Gastrocnemius medialis (tissue), 4 donors: ENCODE measurements at regions not wholly inside any gene's neighbourhood (a gene's known extent, or its start where the extent isn't known, plus 50 kb on each side); places are given as distances from the start of the nearest gene placed in this dataset.

Experiments used
- ATAC-seq, 2 donors: fragments of 150-250 bp; one replicate each; pipeline ENCODE4 v1.9.1; 2016
- DNase-seq, 2 donors: peaks; one replicate each; pipeline ENCODE4 v3.0.0-alpha.2; 2019
- H3K27ac ChIP-seq, 4 donors: fragments of 200-600 bp; sonication (generic); 1 replicate in 1 of 4; 2 replicates in 3 of 4; pipeline ENCODE4 v1.5.1; 2016 to 2018; ENCODE audit warnings: mild to moderate bottlenecking in 2 of 4, moderate library complexity in 1 of 4
- H3K27me3 ChIP-seq, 3 donors: fragments of 200-600 bp; sonication (generic) in 2 of 3; 1 replicate in 1 of 3; 2 replicates in 2 of 3; pipeline versions ENCODE4 v1.5.1 to v1.6.0; 2016 to 2019; ENCODE audit warnings: mild to moderate bottlenecking in 1 of 3, moderate library complexity in 1 of 3
- H3K36me3 ChIP-seq, 2 donors: fragments of 200-600 bp; sonication (generic) in 1 of 2; one replicate each; pipeline ENCODE4 v1.5.1; 2017 to 2018
- H3K4me1 ChIP-seq, 2 donors: fragments of 200-600 bp; sonication (generic) in 1 of 2; one replicate each; pipeline ENCODE4 v1.5.1; 2016 to 2017; ENCODE audit warnings: mild to moderate bottlenecking in 2 of 2
- H3K4me3 ChIP-seq, 4 donors: fragments of 200-600 bp; sonication (generic) in 3 of 4; 1 replicate in 1 of 4; 2 replicates in 3 of 4; pipeline ENCODE4 v1.5.1; 2016 to 2019; ENCODE audit warnings: mild to moderate bottlenecking in 2 of 4
- H3K9me3 ChIP-seq, 3 donors: fragments of 200-600 bp; sonication (generic) in 2 of 3; 1 replicate in 1 of 3; 2 replicates in 2 of 3; pipeline ENCODE4 v1.5.1; 2016 to 2019
- CTCF ChIP-seq, 5 experiments: fragments of 450-650 bp in 3 of 5; fragments of 200-600 bp in 2 of 5; sonication (generic) in 2 of 5; IDR thresholded peaks in 4 of 5; conservative IDR thresholded peaks in 1 of 5; 1 replicate in 4 of 5; 2 replicates in 1 of 5; pipeline ENCODE4 v1.5.1; 2016 to 2019; ENCODE audit warnings: antibody characterized with exemption in 5 of 5, mild to moderate bottlenecking in 3 of 5, moderate library complexity in 3 of 5
- POLR2A ChIP-seq, 2 donors: fragments of 450-650 bp; IDR thresholded peaks; one replicate each; pipeline ENCODE4 v1.6.1; 2017; ENCODE audit warnings: antibody characterized with exemption in 2 of 2, mild to moderate bottlenecking in 2 of 2, moderate library complexity in 2 of 2
- in situ Hi-C, 4 donors: fragments of 200-750 bp; cut with MboI; loops; one replicate each; pipeline versions ENCODE4 v1.15.0 to v1.8.0; 2017; ENCODE audit warnings: low sequenced_read_pairs in 4 of 4
- intact Hi-C: fragments of 100-400 bp; cut with DNase I; formaldehyde crosslinking; loops from one replicate; pipeline ENCODE4 v1.15.1; 2023; ENCODE audit warnings: low total_unique reads

DNA sequence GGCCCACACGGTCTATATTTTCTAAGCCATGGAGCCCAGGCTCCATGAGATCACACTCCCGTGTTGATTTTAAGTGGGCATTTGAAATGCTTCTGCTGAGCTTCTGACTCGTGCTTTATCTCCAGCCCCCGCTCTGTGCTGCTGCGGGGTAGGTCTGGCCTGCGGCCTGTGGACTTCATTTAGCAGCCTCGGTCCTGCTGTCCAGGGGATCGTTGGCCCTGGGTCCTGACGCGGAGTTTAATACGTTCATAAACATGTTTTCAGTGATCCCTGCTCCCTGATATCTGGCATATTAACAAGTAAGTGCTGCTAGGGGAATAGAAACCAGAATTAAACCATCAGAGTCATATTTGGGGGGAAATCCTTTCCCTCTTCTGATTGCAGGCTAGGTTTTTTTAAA lies 540.3 kb upstream of the MGMT start:
- H3K9me3 ChIP-seq: no peaks in the 10 kb centered on the region
- H3K4me3 ChIP-seq: no peak overlapping the region
- intact Hi-C loops (no loop called here), in situ Hi-C loops (no loop called here)
- H3K4me1 ChIP-seq: peaks cover 0 to 8% of the 10 kb centered on the region in 2 donors
- TF ChIP-seq POLR2A (IDR thresholded peaks at IDR 0.05) (no peak), CTCF (IDR thresholded peaks at IDR 0.05 in 4 of 5, conservative IDR thresholded peaks at IDR 0.05 in 1 of 5) (no peak)
- no peak for DNase-seq
- H3K27ac ChIP-seq: peak overlapping the region; percentile 5 to 71 (median 62)
- H3K27me3 ChIP-seq: peaks cover 11 to 13% (median 11%) of the 10 kb centered on the region in 3 donors
- no peaks in the 10 kb centered on the region for H3K36me3 ChIP-seq
- no peak for ATAC-seq

- DNase-seq (peak in 1 of 2 donors; percentile 38), ATAC-seq (peak; percentile 43 to 68)
- in situ Hi-C loops (no loop called here), intact Hi-C loops (no loop called here)
- H3K9me3 ChIP-seq: no peaks in the 10 kb centered on the region
- TF ChIP-seq CTCF (IDR thresholded peaks at IDR 0.05 in 4 of 5, conservative IDR thresholded peaks at IDR 0.05 in 1 of 5) (no peak), POLR2A (IDR thresholded peaks at IDR 0.05) (no peak)
- peaks cover 11 to 13% (median 11%) of the 10 kb centered on the region in 3 donors for H3K27me3 ChIP-seq
- H3K36me3 ChIP-seq: no peaks in the 10 kb centered on the region
- H3K4me3 ChIP-seq: peak overlapping the region in 1 of 4 donors; percentile 34
- peak overlapping the region; percentile 60 to 71 (median 64) for H3K27ac ChIP-seq
- peaks cover 0 to 8% of the 10 kb centered on the region in 2 donors for H3K4me1 ChIP-seq
These were observed 539.4 kb upstream of the MGMT start for GRCh38 chr10:128927497-128928161.

DNA sequence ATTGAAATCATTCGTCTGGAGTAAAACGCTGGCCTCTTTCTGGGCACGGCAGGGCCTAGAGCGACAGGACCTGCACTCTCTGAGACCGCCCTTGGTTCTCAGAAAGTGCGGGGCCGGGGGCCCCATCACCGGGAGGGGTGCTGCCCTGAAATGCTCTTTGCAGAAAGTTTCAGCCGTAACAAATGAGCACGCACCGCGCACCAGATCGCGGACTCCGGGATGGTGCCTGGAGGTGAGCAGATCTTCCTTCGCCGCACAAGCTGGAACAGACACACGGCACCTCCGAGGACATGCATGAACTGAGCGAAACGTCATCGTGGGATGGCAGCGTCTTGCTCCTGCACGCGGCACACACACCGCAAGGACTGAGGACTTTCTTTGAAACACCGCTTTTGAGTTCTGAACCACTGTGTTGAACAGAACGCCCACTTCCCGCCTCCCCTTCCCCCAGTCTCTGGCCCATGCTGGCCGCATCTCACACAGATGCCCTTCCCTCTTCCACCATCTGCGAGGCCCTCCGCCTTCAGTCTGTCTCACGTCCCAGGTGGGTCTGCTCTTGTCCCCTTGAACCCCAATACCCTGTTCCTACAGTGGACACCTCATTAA lies 538.7 kb upstream of the MGMT start:
- no peaks in the 10 kb centered on the region for H3K36me3 ChIP-seq
- intact Hi-C loops (no loop called here), in situ Hi-C loops (no loop called here)
- peak overlapping the region in 1 of 4 donors; percentile 34 for H3K4me3 ChIP-seq
- DNase-seq (no peak), ATAC-seq (no peak)
- peaks cover 11 to 13% (median 11%) of the 10 kb centered on the region in 3 donors for H3K27me3 ChIP-seq
- H3K4me1 ChIP-seq: peaks cover 0 to 8% of the 10 kb centered on the region in 2 donors
- H3K27ac ChIP-seq: peak overlapping the region; percentile 60 to 71 (median 64)
- TF ChIP-seq POLR2A (IDR thresholded peaks at IDR 0.05): no peak
- TF ChIP-seq CTCF (IDR thresholded peaks at IDR 0.05 in 4 of 5, conservative IDR thresholded peaks at IDR 0.05 in 1 of 5): no peak
- H3K9me3 ChIP-seq: no peaks in the 10 kb centered on the region

DNA sequence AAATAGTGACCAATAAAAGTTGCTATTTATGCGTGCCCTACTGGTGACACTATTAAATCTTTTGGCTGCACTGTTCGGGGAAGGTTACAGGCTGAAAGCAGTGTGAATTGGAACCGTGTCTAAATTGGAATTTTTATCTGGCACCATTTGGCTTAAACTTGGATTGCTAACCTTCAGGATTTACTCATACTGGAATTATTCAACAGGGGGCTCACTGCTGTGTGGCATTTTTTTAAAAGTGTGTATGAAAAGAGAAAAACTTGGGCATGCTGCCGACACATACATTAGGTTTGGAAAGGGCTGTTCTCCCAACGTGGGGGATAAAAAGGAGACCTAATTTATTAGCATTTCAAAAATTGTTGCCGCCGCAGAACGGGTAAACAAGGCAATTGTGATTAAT lies 537.9 kb upstream of the MGMT start:
- in situ Hi-C loops: no loop called here
- H3K9me3 ChIP-seq: no peaks in the 10 kb centered on the region
- H3K4me1 ChIP-seq: peaks cover 0 to 8% of the 10 kb centered on the region in 2 donors
- peak in 1 of 2 donors; percentile 26 for ATAC-seq
- H3K27ac ChIP-seq: peak overlapping the region in 1 of 4 donors; percentile 71
- TF ChIP-seq CTCF (IDR thresholded peaks at IDR 0.05 in 4 of 5, conservative IDR thresholded peaks at IDR 0.05 in 1 of 5): no peak
- TF ChIP-seq POLR2A (IDR thresholded peaks at IDR 0.05): no peak
- no peaks in the 10 kb centered on the region for H3K36me3 ChIP-seq
- H3K4me3 ChIP-seq: no peak overlapping the region
- intact Hi-C loops: no loop called here
- no peak for DNase-seq
- peaks cover 11 to 13% (median 11%) of the 10 kb centered on the region in 3 donors for H3K27me3 ChIP-seq
